Kasumi-1 (cell line): ENCODE measurements at regions not wholly inside any gene's neighbourhood (a gene's known extent, or its start where the extent isn't known, plus 50 kb on each side); places are given as distances from the start of the nearest gene placed in this dataset.
"Not testable (repeated sequence)": the region's sequence is repeated elsewhere in the genome, so short reads cannot be mapped to it uniquely, and the experiment has no call there.

Experiments used
- DNase-seq, 2 experiments: peaks; one replicate each; lab custom pipeline; 2025; lab: John Stamatoyannopoulos, UW

GRCh38 chr18:30163573-30163972 lies 879.0 kb downstream of the DSC3 start:
- DNase-seq, result no peak

GRCh38 chr18:30160124-30160523 lies 882.4 kb downstream of the DSC3 start:
- no peak for DNase-seq

GRCh38 chr18:30150586-30151250 lies 891.8 kb downstream of the DSC3 start:
- no peak for DNase-seq

GRCh38 chr18:30149585-30149984 lies 893.0 kb downstream of the DSC3 start:
- DNase-seq, result no peak

- DNase-seq, result no peak
Observed at GRCh38 chr18:30142870-30143269, 899.7 kb downstream of the DSC3 start.

GRCh38 chr18:30142248-30142647 lies 900.3 kb downstream of the DSC3 start:
- DNase-seq, result no peak

GRCh38 chr18:30141506-30141905 lies 901.0 kb downstream of the DSC3 start:
- not testable (repeated sequence) for DNase-seq

GRCh38 chr18:30139631-30140287 lies 902.8 kb downstream of the DSC3 start:
- no peak for DNase-seq

GRCh38 chr18:30135938-30136337 lies 906.6 kb downstream of the DSC3 start:
- DNase-seq, result no peak

- DNase-seq, result no peak
Observed at GRCh38 chr18:30134020-30134419, 908.5 kb downstream of the DSC3 start.

GRCh38 chr18:30132959-30133358 lies 909.6 kb downstream of the DSC3 start:
- no peak for DNase-seq

GRCh38 chr18:30121397-30121796 lies 921.1 kb downstream of the DSC3 start:
- DNase-seq, result no peak

- DNase-seq, result no peak
Observed at GRCh38 chr18:30113454-30113853, 929.1 kb downstream of the DSC3 start.

- DNase-seq, result no peak
Observed at GRCh38 chr18:30106356-30106755, 936.2 kb downstream of the DSC3 start.

GRCh38 chr18:30103881-30104280 lies 938.7 kb downstream of the DSC3 start:
- no peak for DNase-seq

GRCh38 chr18:30096796-30097195 lies 945.7 kb downstream of the DSC3 start:
- no peak for DNase-seq

GRCh38 chr18:30094556-30094955 lies 948.0 kb downstream of the DSC3 start:
- no peak for DNase-seq

GRCh38 chr18:30093376-30093775 lies 949.2 kb downstream of the DSC3 start:
- DNase-seq, result no peak

GRCh38 chr18:30088238-30089015 lies 954.1 kb downstream of the DSC3 start:
- DNase-seq, result no peak

- DNase-seq, result no peak
Observed at GRCh38 chr18:30086351-30086750, 956.2 kb downstream of the DSC3 start.

GRCh38 chr18:30081122-30081521 lies 961.4 kb downstream of the DSC3 start:
- no peak for DNase-seq

- no peak for DNase-seq
Observed at GRCh38 chr18:30072609-30073385, 969.7 kb downstream of the DSC3 start.
